Activated T-cell treated with anti-CD3 and anti-CD28 coated beads, Interleukin-2, amount 50 U/mL, for 4 hours (primary cell): ENCODE measurements at regions not wholly inside any gene's neighbourhood (a gene's known extent, or its start where the extent isn't known, plus 50 kb on each side); places are given as distances from the start of the nearest gene placed in this dataset.

Experiments
- ATAC-seq, 2 donors: fragments of 200-7000 bp; cut with Tn5 transposase; one replicate each; pipeline ENCODE4 v1.10.0; 2021
- DNase-seq: peaks from one replicate; pipeline ENCODE4 v3.0.0-alpha.2; 2020
- H3K27me3 Mint-ChIP-seq: one replicate; pipeline ENCODE4 v1.8.0; 2021; ENCODE audit warnings: low read depth, mixed read lengths
- H3K36me3 Mint-ChIP-seq: one replicate; pipeline ENCODE4 v1.8.0; 2022; ENCODE audit warnings: mixed read lengths; ENCODE audit not compliant: insufficient read depth
- H3K4me1 Mint-ChIP-seq: one replicate; pipeline ENCODE4 v1.8.0; 2021; ENCODE audit warnings: low read depth, mixed read lengths
- H3K4me3 Mint-ChIP-seq: one replicate; pipeline ENCODE4 v1.8.0; 2021; ENCODE audit warnings: mild to moderate bottlenecking, moderate library complexity, mixed read lengths
- H3K9me3 Mint-ChIP-seq: one replicate; pipeline ENCODE4 v1.8.0; 2021; ENCODE audit warnings: mixed read lengths

DNA sequence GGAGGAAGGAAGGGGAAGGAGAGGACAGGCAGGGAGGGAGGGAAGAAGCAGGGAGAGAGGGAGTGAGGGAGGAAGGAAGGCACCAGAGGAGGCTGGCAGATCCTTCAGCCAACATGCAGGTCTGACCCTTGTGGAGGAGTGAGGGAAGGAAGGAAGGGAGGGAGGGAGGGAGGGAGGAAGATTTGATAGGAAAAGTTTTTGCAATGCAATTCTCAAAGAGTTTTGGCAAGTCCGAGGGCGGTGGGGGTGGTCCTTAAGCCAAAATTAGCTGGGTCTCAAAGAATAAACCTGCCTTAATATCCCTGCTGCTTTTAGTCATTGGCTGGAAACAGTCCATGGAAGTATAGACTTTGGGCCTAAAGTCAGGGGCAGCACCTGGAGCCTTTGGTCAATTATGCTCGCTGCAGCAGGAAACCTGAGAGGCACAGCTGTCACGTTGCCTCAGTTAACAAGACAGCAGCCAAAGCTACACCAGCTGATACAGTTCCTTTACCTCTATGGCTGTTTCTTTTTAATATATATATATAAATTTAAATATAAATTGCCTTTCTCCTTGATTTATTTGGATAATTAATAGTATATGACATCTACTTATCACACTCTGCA, 115.7 kb upstream of the RALGAPA2 start:
- DNase-seq (no peak), ATAC-seq (no peak)
- peaks cover 19% of the 10 kb centered on the region for H3K27me3 Mint-ChIP-seq
- no peaks in the 10 kb centered on the region for H3K4me1 Mint-ChIP-seq
- no peak overlapping the region for H3K4me3 Mint-ChIP-seq
- H3K36me3 Mint-ChIP-seq: no peaks in the 10 kb centered on the region
- H3K9me3 Mint-ChIP-seq: no peaks in the 10 kb centered on the region

DNA sequence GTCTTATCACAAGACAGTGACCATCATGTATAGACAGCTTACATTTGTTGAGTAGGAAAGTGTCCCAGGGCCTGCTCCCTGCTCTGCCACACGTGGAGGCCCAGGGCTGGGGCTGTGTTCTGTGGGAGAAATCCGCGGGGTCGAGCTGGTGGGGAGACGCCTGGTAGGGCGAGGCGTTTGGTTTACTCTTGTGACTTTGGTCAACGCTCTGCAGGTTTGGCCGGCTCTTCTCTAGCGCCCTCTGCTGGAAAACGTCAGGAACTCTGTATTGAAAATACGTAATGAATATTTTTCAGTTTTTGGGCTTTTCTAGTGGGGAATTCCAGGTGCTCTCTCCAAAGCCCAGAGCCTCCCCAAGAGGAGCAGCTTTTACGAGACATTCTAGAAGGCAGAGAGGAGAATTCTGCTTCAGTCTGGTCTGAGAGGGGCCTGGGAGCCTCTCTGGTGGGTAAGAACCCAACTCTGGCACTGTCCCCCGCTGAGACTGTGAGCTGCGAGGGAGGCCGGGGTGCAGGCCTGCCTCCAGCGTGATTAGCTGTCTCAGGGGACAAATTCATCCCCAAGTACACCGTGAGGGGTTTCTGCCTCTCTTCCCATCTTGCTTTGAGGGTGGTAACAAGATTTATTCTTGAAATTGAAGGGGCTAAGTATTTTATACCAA, 112.6 kb upstream of the RALGAPA2 start:
- ATAC-seq (peak; percentile 32 to 42), DNase-seq (peak; percentile 25)
- Mint-ChIP-seq H3K4me3 (no peak overlapping the region), H3K9me3 (no peaks in the 10 kb centered on the region), H3K27me3 (peaks cover 21% of the 10 kb centered on the region), H3K36me3 (no peaks in the 10 kb centered on the region), H3K4me1 (no peaks in the 10 kb centered on the region)

DNA sequence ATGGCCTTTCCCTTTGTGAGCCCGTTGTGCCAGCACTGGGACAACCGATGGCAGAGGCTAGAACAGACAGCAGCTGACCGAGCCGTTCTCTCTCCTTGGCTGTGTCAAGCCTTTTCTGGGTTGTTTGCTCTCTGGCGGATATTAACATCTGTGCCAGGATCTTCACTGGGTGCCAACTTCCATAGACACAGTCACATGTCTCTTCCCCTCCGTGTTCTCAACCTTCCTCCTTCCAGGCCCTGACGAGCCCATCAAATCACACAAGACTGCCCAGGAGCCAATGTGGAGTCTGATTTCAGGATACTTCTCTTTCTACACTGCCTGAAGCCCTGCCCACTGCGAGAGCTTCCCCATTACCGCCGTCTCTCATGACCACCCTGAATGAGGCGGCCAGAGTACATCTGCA, 111.0 kb upstream of the RALGAPA2 start:
- Mint-ChIP-seq H3K36me3 (no peaks in the 10 kb centered on the region), H3K4me1 (no peaks in the 10 kb centered on the region), H3K27me3 (peaks cover 22% of the 10 kb centered on the region), H3K9me3 (no peaks in the 10 kb centered on the region), H3K4me3 (no peak overlapping the region)
- ATAC-seq: no peak
- no peak for DNase-seq

DNA sequence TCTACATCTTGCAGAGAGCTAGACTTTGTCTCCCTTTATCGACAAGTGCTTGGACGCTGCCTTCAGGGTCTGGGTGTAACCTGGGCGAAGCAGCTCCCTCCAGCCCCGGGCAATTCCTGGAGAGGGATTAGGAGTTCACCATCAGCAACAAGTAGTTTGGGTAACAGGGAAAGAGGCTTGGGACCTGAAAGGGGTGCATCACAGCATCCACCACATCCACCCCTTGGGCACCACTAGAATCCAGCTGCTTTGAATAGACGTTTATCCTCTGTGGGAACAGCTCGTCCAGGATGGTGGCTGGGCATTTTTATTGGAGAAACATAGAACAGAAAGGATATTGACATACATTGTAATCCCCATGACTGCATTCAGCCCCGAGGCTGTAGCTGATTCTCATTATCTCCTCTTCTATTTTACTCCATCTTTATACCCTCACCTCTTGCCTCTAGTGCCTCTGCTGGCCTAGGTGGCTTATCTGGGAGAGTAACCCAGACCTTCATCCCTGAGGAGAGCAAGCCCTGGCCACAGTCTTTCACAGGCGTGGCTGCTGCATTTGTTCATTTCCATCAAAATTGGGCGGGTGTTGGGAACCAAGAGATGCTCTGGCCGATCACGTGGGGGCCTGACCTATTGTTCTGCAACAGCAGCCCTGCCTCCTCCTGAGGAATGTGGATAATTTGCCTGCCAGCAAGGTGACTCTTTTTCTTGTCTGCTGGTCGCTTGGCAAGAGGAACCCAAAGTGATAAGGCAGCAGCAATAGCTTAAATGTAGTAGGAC, 109.2 kb upstream of the RALGAPA2 start:
- ATAC-seq: no peak
- no peaks in the 10 kb centered on the region for H3K4me1 Mint-ChIP-seq
- H3K4me3 Mint-ChIP-seq: no peak overlapping the region
- H3K27me3 Mint-ChIP-seq: peaks cover 22% of the 10 kb centered on the region
- DNase-seq: no peak
- H3K36me3 Mint-ChIP-seq: no peaks in the 10 kb centered on the region
- no peaks in the 10 kb centered on the region for H3K9me3 Mint-ChIP-seq

DNA sequence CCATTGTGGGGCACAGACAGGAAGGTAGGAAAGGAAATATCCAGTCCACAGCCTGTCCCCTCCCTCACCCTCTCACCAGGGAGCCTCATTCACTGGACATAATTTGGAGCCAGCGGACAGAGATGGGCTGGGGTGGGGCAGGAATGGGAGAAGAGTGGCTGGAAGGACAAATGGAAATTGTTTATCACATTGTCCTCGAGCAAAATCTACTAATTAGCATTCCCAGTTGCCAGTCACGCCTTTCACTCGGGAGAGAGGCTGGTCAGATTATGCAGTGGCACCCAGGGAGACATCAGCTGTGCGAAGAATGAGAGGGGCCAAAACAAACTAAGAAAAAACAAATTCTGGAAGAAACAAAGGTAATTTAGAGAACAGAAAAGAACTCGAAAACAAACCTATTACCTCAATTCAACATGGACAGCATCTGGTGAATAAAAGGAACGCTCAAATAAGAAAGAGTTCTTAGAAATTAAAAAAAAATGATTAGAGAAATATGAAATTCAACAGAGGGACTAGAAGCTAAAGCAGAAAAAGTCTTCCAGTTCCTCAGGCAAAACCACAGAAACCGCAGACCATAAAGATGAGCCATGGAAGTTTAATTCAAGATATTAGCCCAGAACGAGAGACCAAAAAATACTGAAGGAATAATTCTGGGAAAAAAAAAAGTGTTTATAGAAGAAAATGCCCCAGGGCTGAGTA, 108.5 kb upstream of the RALGAPA2 start:
- H3K4me3 Mint-ChIP-seq: no peak overlapping the region
- H3K27me3 Mint-ChIP-seq: peaks cover 19% of the 10 kb centered on the region
- ATAC-seq: no peak
- DNase-seq: no peak
- no peaks in the 10 kb centered on the region for H3K9me3 Mint-ChIP-seq
- H3K36me3 Mint-ChIP-seq: no peaks in the 10 kb centered on the region
- H3K4me1 Mint-ChIP-seq: no peaks in the 10 kb centered on the region

DNA sequence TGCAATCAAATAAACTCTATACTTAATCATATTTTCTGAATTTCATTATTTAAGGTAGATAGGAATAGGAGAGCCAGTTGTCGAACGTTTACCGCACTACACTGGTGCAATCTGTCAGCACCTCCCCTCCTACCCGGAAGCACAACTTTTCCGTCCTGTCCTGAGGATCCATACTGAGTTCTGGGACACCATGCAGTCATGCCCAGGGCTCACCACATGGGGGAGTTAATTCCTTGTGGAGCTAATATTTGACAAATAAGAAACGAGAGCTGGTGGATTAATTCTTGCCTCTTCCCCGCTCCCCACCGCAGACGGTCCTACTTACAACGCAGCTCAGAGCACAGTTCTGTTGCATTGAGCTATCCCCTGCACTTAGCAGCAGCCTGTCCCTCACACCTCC, 107.7 kb upstream of the RALGAPA2 start:
- no peaks in the 10 kb centered on the region for H3K36me3 Mint-ChIP-seq
- no peak for ATAC-seq
- H3K4me3 Mint-ChIP-seq: no peak overlapping the region
- peaks cover 19% of the 10 kb centered on the region for H3K27me3 Mint-ChIP-seq
- H3K9me3 Mint-ChIP-seq: no peaks in the 10 kb centered on the region
- DNase-seq: no peak
- H3K4me1 Mint-ChIP-seq: no peaks in the 10 kb centered on the region

DNA sequence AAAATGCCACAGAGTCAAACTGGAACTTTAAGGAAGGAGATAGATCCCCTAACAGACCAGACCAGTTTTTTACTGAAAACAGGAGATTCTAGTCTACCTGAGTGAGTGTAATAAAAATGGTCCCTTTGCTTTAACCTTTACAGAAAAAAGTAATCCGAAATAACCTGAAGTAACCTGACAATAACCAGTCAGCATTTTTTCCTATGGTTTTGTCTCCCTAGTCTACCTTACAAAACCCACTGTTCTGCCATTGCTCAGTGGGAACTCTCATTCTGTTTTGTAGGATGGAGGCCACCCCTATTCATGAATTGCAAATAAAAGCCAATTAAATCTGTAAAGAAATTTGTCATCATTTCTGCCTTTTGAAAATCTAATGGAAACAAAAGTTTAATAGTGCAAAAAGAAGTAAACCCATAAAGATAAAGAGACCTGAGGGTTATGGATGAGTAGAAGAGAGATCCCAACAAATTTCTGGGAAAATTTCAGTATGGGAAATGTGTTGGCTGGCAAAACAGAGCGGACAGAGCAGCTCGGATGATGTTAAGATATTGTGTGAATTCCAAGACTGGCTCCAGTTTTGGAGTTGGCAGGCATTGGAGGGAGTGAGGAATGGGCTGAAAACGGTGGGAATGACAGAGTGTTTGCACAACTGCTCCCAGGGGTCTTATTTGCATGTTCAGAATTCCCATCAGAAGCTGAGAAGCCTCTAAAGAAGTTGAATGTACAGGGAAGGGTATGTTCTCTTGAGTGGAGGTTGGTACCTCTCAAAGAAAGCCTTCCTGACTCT, 104.7 kb upstream of the RALGAPA2 start:
- no peak for ATAC-seq

DNA sequence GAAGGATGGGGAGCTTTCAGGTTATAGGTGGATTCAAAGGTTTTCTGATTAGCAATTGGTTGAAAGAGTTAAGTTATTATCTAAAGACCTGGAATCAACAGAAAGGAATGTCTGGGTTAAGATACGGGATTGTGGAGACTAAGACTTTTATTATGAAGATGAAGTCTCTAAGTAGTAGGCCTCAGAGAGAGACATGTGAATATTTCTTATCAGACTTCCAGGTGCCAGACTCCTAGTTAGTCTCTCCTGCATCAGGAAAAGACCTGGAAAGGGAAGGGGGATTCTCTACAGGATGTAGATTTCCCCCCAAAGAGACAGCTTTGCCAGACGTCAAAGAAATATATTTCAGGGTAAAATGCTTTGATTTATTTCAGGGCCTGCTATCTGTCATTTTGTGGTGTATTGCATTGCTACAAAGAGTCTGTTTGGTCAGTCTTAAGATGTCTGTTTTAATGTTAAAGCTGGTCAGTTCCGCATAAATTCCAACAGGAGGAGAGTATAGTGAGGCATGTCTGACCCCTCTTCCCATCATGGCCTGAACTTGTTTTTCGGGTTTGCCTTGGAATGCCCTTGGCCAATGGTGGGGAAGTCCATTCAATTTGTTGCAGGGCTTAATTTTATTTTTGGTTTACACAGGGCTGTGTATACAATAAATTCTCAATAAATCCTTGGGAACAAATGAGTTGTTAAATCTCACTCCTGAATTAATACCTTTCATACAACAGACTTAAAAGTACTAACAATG, 103.4 kb upstream of the RALGAPA2 start:
- Mint-ChIP-seq H3K36me3 (no peaks in the 10 kb centered on the region), H3K27me3 (peaks cover 13% of the 10 kb centered on the region), H3K9me3 (no peaks in the 10 kb centered on the region), H3K4me1 (no peaks in the 10 kb centered on the region), H3K4me3 (no peak overlapping the region)
- DNase-seq (no peak), ATAC-seq (no peak)

More for the DNA sequence above, 104.7 kb upstream of the RALGAPA2 start:
- H3K9me3 Mint-ChIP-seq: no peaks in the 10 kb centered on the region
- peaks cover 13% of the 10 kb centered on the region for H3K27me3 Mint-ChIP-seq
- no peak for DNase-seq
- H3K4me1 Mint-ChIP-seq: no peaks in the 10 kb centered on the region
- H3K4me3 Mint-ChIP-seq: no peak overlapping the region
- no peaks in the 10 kb centered on the region for H3K36me3 Mint-ChIP-seq

DNA sequence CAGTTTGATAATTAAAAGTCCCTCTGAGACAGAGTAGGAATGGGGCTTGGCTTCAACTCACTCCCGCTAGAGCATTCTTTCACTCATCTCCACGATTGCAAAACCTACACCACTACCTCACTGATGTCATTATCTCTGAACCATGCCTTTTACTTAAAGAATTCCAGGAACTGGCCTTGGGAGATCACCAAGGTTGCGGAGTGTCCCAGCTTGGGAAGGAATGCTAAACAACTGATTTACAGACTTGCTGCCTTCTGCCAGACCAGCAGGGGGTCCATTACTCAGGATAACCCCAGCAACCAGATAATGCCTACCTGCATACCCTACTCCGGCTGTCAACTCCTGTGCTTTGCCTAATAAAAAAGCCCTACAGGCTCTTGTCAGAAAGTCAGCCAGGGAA, 102.2 kb upstream of the RALGAPA2 start:
- Mint-ChIP-seq H3K36me3 (no peaks in the 10 kb centered on the region), H3K4me1 (no peaks in the 10 kb centered on the region), H3K9me3 (no peaks in the 10 kb centered on the region), H3K27me3 (peaks cover 8% of the 10 kb centered on the region), H3K4me3 (no peak overlapping the region)
- no peak for DNase-seq
- no peak for ATAC-seq

DNA sequence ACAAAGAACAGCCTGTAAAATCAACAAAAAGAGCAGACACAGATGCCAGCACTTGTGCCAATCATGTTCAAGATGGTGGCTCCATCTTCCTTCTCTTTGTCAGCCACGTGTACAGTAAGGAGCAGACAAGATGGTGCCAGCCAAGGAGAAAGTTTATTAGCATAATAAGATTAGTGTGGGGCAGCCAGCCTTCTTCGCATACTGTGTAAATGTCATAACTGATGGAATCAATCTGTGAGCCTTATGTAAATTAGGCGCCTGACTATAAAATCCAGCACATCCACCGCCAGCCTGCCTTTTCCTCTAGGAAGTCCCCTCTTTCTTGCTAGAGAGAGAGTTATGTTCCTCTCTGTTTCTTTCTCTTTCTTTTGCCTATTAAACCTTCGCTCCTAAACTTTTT, 99.7 kb upstream of the RALGAPA2 start:
- Mint-ChIP-seq H3K36me3 (no peaks in the 10 kb centered on the region), H3K4me1 (no peaks in the 10 kb centered on the region), H3K9me3 (no peaks in the 10 kb centered on the region), H3K4me3 (no peak overlapping the region), H3K27me3 (peaks cover 3% of the 10 kb centered on the region)
- DNase-seq: no peak
- no peak for ATAC-seq

DNA sequence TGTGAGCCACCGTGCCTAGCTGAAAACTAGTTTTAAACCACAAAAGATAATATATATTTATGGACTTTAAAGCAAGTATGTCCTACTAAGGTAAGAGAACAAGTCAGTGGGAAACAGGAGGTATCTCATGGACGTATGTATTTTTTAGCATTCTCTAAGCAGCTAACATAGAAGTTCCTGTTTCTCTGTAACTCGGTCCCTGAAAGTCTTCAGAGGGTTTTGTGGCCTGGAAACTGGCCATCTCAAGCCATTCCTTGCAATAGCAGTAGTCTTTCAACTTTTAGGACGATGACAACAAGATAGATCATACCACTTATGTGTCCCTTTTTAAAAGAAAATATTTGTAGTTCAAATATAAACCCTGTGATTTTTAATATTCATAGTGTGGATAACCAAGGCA, 95.6 kb upstream of the RALGAPA2 start:
- no peaks in the 10 kb centered on the region for H3K4me1 Mint-ChIP-seq
- no peaks in the 10 kb centered on the region for H3K36me3 Mint-ChIP-seq
- no peak for DNase-seq
- ATAC-seq: no peak
- no peak overlapping the region for H3K4me3 Mint-ChIP-seq
- no peaks in the 10 kb centered on the region for H3K9me3 Mint-ChIP-seq
- H3K27me3 Mint-ChIP-seq: peaks cover 8% of the 10 kb centered on the region

DNA sequence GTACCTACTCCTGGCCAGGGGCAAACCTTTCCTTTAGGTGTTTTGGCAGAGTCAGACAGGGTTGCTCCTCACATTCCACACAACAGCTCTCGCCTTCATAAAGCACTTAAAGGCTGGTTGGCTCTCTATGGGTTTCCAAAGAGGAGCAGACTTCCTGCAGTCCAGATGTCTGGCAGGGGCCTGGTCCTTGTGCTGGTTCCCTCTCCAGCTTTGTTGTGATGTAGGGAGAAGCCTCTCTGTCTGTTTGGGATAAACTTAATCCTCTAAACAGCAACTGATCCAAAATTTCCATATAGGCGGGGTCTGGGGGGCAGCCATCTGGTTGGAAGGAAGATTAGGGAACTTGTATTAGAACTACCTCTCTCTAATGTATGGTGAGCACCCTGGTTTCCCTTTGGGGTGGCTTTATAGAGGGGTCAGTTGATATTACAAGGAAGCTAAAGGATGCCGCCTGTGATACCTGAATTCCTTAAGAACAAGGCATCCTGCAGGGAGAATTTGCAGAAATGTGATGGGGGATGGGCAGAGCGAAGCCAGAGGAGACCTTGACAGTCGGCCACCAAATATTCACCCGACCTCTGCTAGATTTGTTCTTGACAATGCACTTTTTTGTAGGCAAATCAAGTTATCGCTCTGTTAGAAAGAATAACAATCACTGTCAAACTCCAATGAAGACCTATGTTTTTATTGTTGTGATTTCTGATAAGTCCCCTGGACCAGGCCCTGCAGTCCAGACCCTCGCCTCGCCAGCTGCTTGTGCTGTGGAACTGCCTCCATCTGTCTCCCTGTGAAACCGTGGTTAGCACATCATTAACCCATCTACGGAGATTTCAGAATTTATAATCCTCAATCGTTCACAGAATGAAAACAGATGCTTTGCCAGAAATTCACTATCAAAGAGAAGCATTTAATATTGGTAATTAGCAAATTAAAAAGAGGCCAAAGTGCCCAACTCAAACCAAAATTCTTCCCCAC, 94.0 kb upstream of the RALGAPA2 start:
- Mint-ChIP-seq H3K4me1 (no peaks in the 10 kb centered on the region), H3K36me3 (no peaks in the 10 kb centered on the region), H3K27me3 (peaks cover 8% of the 10 kb centered on the region), H3K4me3 (no peak overlapping the region), H3K9me3 (no peaks in the 10 kb centered on the region)
- DNase-seq (no peak), ATAC-seq (no peak)

DNA sequence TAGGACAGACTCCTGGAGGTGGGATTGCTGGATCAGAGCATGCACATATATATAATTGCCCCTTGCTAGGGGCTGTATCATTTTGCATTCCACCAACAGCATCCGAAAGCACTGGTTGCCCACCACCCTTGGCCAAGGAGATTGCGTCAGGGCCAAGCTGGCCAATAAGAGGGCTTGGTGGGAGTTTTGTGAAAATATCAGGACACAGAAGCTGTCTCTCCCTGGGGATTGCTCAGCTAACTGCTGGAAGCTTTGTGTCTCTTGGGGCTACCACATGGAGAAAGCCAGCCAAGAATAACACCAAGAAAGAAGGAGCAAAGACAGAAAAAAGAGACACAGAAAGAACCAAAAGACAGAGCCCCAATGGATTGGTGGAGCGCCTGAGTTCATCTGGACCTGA, 90.6 kb upstream of the RALGAPA2 start:
- Mint-ChIP-seq H3K4me1 (no peaks in the 10 kb centered on the region), H3K36me3 (no peaks in the 10 kb centered on the region), H3K9me3 (no peaks in the 10 kb centered on the region), H3K4me3 (no peak overlapping the region), H3K27me3 (peaks cover 6% of the 10 kb centered on the region)
- DNase-seq (no peak), ATAC-seq (no peak)
